ENCODE measurements at regions not wholly inside any gene's neighbourhood (a gene's known extent, or its start where the extent isn't known, plus 50 kb on each side); places are given as distances from the start of the nearest gene placed in this dataset.

- intact Hi-C loops (cut with micrococcal nuclease): loop anchor here (10.0 kb wide), 1 partner anchor 1161 kb away; no protein-coding TSS in a partner anchor
- no peaks in the 10 kb centered on the region for H3K36me3 Mint-ChIP-seq (ENCODE audit: low read depth)
- no peak for DNase-seq (ENCODE audit: low spot score)
These were observed 372.1 kb downstream of the DTWD2 start for GRCh38 chr5:118616281-118616680.

GRCh38 chr5:118614731-118615456, 373.5 kb downstream of the DTWD2 start:
- Mint-ChIP-seq H3K36me3 (ENCODE audit: low read depth) (no peaks in the 10 kb centered on the region), H3K27me3 (ENCODE audit: insufficient read depth) (no peaks in the 10 kb centered on the region), H3K9me3 (no peaks in the 10 kb centered on the region), H3K4me1 (ENCODE audit: low read depth) (no peaks in the 10 kb centered on the region), H3K27ac (no peak overlapping the region), H3K4me3 (no peak overlapping the region)
- intact Hi-C loops (cut with micrococcal nuclease): loop anchor here (10.0 kb wide), 1 partner anchor 1160 kb away; no protein-coding TSS in a partner anchor
- DNase-seq (ENCODE audit: low spot score): no peak

More at GRCh38 chr5:118616281-118616680, 372.1 kb downstream of the DTWD2 start:
- Mint-ChIP-seq H3K27me3 (ENCODE audit: insufficient read depth) (no peaks in the 10 kb centered on the region), H3K4me3 (no peak overlapping the region), H3K27ac (no peak overlapping the region), H3K9me3 (no peaks in the 10 kb centered on the region), H3K4me1 (ENCODE audit: low read depth) (no peaks in the 10 kb centered on the region)

- Mint-ChIP-seq H3K9me3 (no peaks in the 10 kb centered on the region), H3K27me3 (ENCODE audit: insufficient read depth) (no peaks in the 10 kb centered on the region), H3K4me1 (ENCODE audit: low read depth) (no peaks in the 10 kb centered on the region), H3K36me3 (ENCODE audit: low read depth) (no peaks in the 10 kb centered on the region), H3K4me3 (no peak overlapping the region), H3K27ac (no peak overlapping the region)
- intact Hi-C loops (cut with micrococcal nuclease): loop anchor here (10.0 kb wide), 1 partner anchor 1157 kb away; no protein-coding TSS in a partner anchor
- DNase-seq (ENCODE audit: low spot score): no peak
These were observed 376.9 kb downstream of the DTWD2 start for GRCh38 chr5:118611332-118611945.

GRCh38 chr5:118606940-118607339, 381.4 kb downstream of the DTWD2 start:
- no peaks in the 10 kb centered on the region for H3K9me3 Mint-ChIP-seq
- intact Hi-C loops (cut with micrococcal nuclease): no loop called here
- no peak for DNase-seq (ENCODE audit: low spot score)
- H3K36me3 Mint-ChIP-seq (ENCODE audit: low read depth): no peaks in the 10 kb centered on the region
- H3K4me3 Mint-ChIP-seq: no peak overlapping the region
- H3K27ac Mint-ChIP-seq: no peak overlapping the region
- H3K27me3 Mint-ChIP-seq (ENCODE audit: insufficient read depth): no peaks in the 10 kb centered on the region
- no peaks in the 10 kb centered on the region for H3K4me1 Mint-ChIP-seq (ENCODE audit: low read depth)

GRCh38 chr5:118605761-118606160, 382.6 kb downstream of the DTWD2 start:
- Mint-ChIP-seq H3K27ac (no peak overlapping the region), H3K9me3 (no peaks in the 10 kb centered on the region), H3K27me3 (ENCODE audit: insufficient read depth) (no peaks in the 10 kb centered on the region), H3K4me1 (ENCODE audit: low read depth) (no peaks in the 10 kb centered on the region), H3K4me3 (no peak overlapping the region), H3K36me3 (ENCODE audit: low read depth) (no peaks in the 10 kb centered on the region)
- DNase-seq (ENCODE audit: low spot score): no peak
- intact Hi-C loops (cut with micrococcal nuclease): no loop called here

GRCh38 chr5:118604106-118604505, 384.2 kb downstream of the DTWD2 start:
- intact Hi-C loops (cut with micrococcal nuclease): no loop called here
- no peak overlapping the region for H3K27ac Mint-ChIP-seq

GRCh38 chr5:118603278-118603677, 385.1 kb downstream of the DTWD2 start:
- H3K27me3 Mint-ChIP-seq (ENCODE audit: insufficient read depth): no peaks in the 10 kb centered on the region

More at GRCh38 chr5:118604106-118604505, 384.2 kb downstream of the DTWD2 start:
- H3K4me3 Mint-ChIP-seq: no peak overlapping the region
- H3K27me3 Mint-ChIP-seq (ENCODE audit: insufficient read depth): no peaks in the 10 kb centered on the region
- H3K9me3 Mint-ChIP-seq: no peaks in the 10 kb centered on the region
- no peaks in the 10 kb centered on the region for H3K4me1 Mint-ChIP-seq (ENCODE audit: low read depth)
- H3K36me3 Mint-ChIP-seq (ENCODE audit: low read depth): no peaks in the 10 kb centered on the region
- no peak for DNase-seq (ENCODE audit: low spot score)

GRCh38 chr5:118598311-118598710, 390.0 kb downstream of the DTWD2 start:
- Mint-ChIP-seq H3K4me1 (ENCODE audit: low read depth) (no peaks in the 10 kb centered on the region), H3K9me3 (no peaks in the 10 kb centered on the region), H3K27me3 (ENCODE audit: insufficient read depth) (no peaks in the 10 kb centered on the region), H3K36me3 (ENCODE audit: low read depth) (no peaks in the 10 kb centered on the region), H3K27ac (no peak overlapping the region), H3K4me3 (no peak overlapping the region)
- intact Hi-C loops (cut with micrococcal nuclease): no loop called here
- no peak for DNase-seq (ENCODE audit: low spot score)

More at GRCh38 chr5:118603278-118603677, 385.1 kb downstream of the DTWD2 start:
- no peaks in the 10 kb centered on the region for H3K36me3 Mint-ChIP-seq (ENCODE audit: low read depth)
- no peak overlapping the region for H3K27ac Mint-ChIP-seq
- DNase-seq (ENCODE audit: low spot score): no peak
- no peaks in the 10 kb centered on the region for H3K9me3 Mint-ChIP-seq
- H3K4me3 Mint-ChIP-seq: no peak overlapping the region
- intact Hi-C loops (cut with micrococcal nuclease): no loop called here
- no peaks in the 10 kb centered on the region for H3K4me1 Mint-ChIP-seq (ENCODE audit: low read depth)

- H3K36me3 Mint-ChIP-seq (ENCODE audit: low read depth): no peaks in the 10 kb centered on the region
- no peaks in the 10 kb centered on the region for H3K4me1 Mint-ChIP-seq (ENCODE audit: low read depth)
- intact Hi-C loops (cut with micrococcal nuclease): no loop called here
- no peak overlapping the region for H3K4me3 Mint-ChIP-seq
- no peaks in the 10 kb centered on the region for H3K9me3 Mint-ChIP-seq
- no peaks in the 10 kb centered on the region for H3K27me3 Mint-ChIP-seq (ENCODE audit: insufficient read depth)
- no peak for DNase-seq (ENCODE audit: low spot score)
- no peak overlapping the region for H3K27ac Mint-ChIP-seq
These were observed 390.8 kb downstream of the DTWD2 start for GRCh38 chr5:118597543-118597942.

- DNase-seq (ENCODE audit: low spot score): no peak
- Mint-ChIP-seq H3K9me3 (no peaks in the 10 kb centered on the region), H3K4me1 (ENCODE audit: low read depth) (no peaks in the 10 kb centered on the region), H3K36me3 (ENCODE audit: low read depth) (no peaks in the 10 kb centered on the region), H3K4me3 (no peak overlapping the region), H3K27me3 (ENCODE audit: insufficient read depth) (no peaks in the 10 kb centered on the region), H3K27ac (no peak overlapping the region)
- intact Hi-C loops (cut with micrococcal nuclease): no loop called here
These were observed 392.1 kb downstream of the DTWD2 start for GRCh38 chr5:118596255-118596654.

GRCh38 chr5:118593003-118593328, 395.4 kb downstream of the DTWD2 start:
- intact Hi-C loops (cut with micrococcal nuclease): no loop called here
- no peaks in the 10 kb centered on the region for H3K9me3 Mint-ChIP-seq
- H3K4me1 Mint-ChIP-seq (ENCODE audit: low read depth): no peaks in the 10 kb centered on the region
- H3K27ac Mint-ChIP-seq: no peak overlapping the region
- no peak overlapping the region for H3K4me3 Mint-ChIP-seq
- DNase-seq (ENCODE audit: low spot score): no peak
- no peaks in the 10 kb centered on the region for H3K36me3 Mint-ChIP-seq (ENCODE audit: low read depth)
- H3K27me3 Mint-ChIP-seq (ENCODE audit: insufficient read depth): no peaks in the 10 kb centered on the region

- no peak for DNase-seq (ENCODE audit: low spot score)
- intact Hi-C loops (cut with micrococcal nuclease): no loop called here
- Mint-ChIP-seq H3K27ac (no peak overlapping the region), H3K9me3 (no peaks in the 10 kb centered on the region), H3K27me3 (ENCODE audit: insufficient read depth) (no peaks in the 10 kb centered on the region), H3K4me3 (no peak overlapping the region), H3K36me3 (ENCODE audit: low read depth) (no peaks in the 10 kb centered on the region), H3K4me1 (ENCODE audit: low read depth) (no peaks in the 10 kb centered on the region)
These were observed 395.9 kb downstream of the DTWD2 start for GRCh38 chr5:118592229-118593002.

GRCh38 chr5:118590806-118591205, 397.5 kb downstream of the DTWD2 start:
- no peak overlapping the region for H3K4me3 Mint-ChIP-seq
- no peaks in the 10 kb centered on the region for H3K9me3 Mint-ChIP-seq
- H3K36me3 Mint-ChIP-seq (ENCODE audit: low read depth): no peaks in the 10 kb centered on the region
- intact Hi-C loops (cut with micrococcal nuclease): no loop called here
- DNase-seq (ENCODE audit: low spot score): no peak
- no peaks in the 10 kb centered on the region for H3K4me1 Mint-ChIP-seq (ENCODE audit: low read depth)
- H3K27me3 Mint-ChIP-seq (ENCODE audit: insufficient read depth): no peaks in the 10 kb centered on the region
- no peak overlapping the region for H3K27ac Mint-ChIP-seq
